Gastroesophageal sphincter (tissue), 4 donors: ENCODE measurements at regions not wholly inside any gene's neighbourhood (a gene's known extent, or its start where the extent isn't known, plus 50 kb on each side); places are given as distances from the start of the nearest gene placed in this dataset.

Experiments used
- ATAC-seq: fragments of 150-250 bp; one replicate; pipeline ENCODE4 v1.9.1; 2016; ENCODE audit warnings: mild to moderate bottlenecking, moderate library complexity
- H3K27ac ChIP-seq, 4 donors: fragments of 200-600 bp; sonication (generic) in 3 of 4; 1 replicate in 3 of 4; 2 replicates in 1 of 4; pipeline ENCODE4 v1.5.1; 2016 to 2019
- H3K27me3 ChIP-seq: fragments of 200-600 bp; sonication (generic); one replicate; pipeline ENCODE4 v1.5.1; 2019
- H3K36me3 ChIP-seq, 2 donors: fragments of 200-600 bp; sonication (generic); one replicate each; pipeline ENCODE4 v1.5.1; 2019; ENCODE audit warnings: control low read depth in 1 of 2
- H3K4me1 ChIP-seq, 3 donors: fragments of 200-600 bp; sonication (generic); 1 replicate in 2 of 3; 2 replicates in 1 of 3; pipeline ENCODE4 v1.5.1; 2016 to 2019; ENCODE audit warnings: control low read depth in 2 of 3
- H3K4me3 ChIP-seq, 2 donors: fragments of 200-600 bp; sonication (generic); one replicate each; pipeline ENCODE4 v1.5.1; 2019; ENCODE audit warnings: mild to moderate bottlenecking in 1 of 2, moderate library complexity in 1 of 2
- H3K9me3 ChIP-seq, 3 donors: fragments of 200-600 bp; sonication (generic); one replicate each; pipeline ENCODE4 v1.5.1; 2017 to 2019; ENCODE audit warnings: control low read depth in 2 of 3
- EP300 ChIP-seq: sonication (generic); formaldehyde crosslinking; IDR thresholded peaks from one replicate; pipeline ENCODE4 v1.6.1; 2017; ENCODE audit warnings: antibody characterized with exemption, mild to moderate bottlenecking
- POLR2A ChIP-seq, 2 donors: fragments of 450-650 bp; IDR thresholded peaks; one replicate each; pipeline ENCODE4 v1.6.1; 2017; ENCODE audit warnings: antibody characterized with exemption in 2 of 2, mild to moderate bottlenecking in 2 of 2, moderate library complexity in 1 of 2
- POLR2AphosphoS5 ChIP-seq: sonication (generic); formaldehyde crosslinking; IDR thresholded peaks from one replicate; pipeline ENCODE4 v1.6.1; 2017; ENCODE audit warnings: antibody characterized with exemption
- WGBS, 2 donors: methylation state at CpG; one replicate each; pipeline ENCODE4 v1.1.5; 2018; ENCODE audit warnings: low coverage in 1 of 2; 5-methylcytosine and 5-hydroxymethylcytosine counted together
- TF ChIP-seq, protein P1 (sequence below), 4 experiments: fragments of 200-600 bp in 2 of 4; fragments of 450-650 bp in 2 of 4; sonication (generic) in 1 of 4; IDR thresholded peaks; one replicate each; pipeline ENCODE4 v1.5.1; 2017 to 2019; ENCODE audit warnings: antibody characterized with exemption in 4 of 4, mild to moderate bottlenecking in 2 of 4, moderate library complexity in 2 of 4

- H3K4me3 ChIP-seq: no peak overlapping the region
- H3K4me1 ChIP-seq: peaks cover 0 to 29% (median 4%) of the 10 kb centered on the region in 3 donors
- no peak overlapping the region for H3K27ac ChIP-seq
- ATAC-seq: no peak
- WGBS, 2 donors: 80 to 83% methylated on average over 2 to 3 of the region's 3 CpGs
- H3K36me3 ChIP-seq: no peaks in the 10 kb centered on the region
- no peaks in the 10 kb centered on the region for H3K9me3 ChIP-seq
- TF ChIP-seq POLR2A (IDR thresholded peaks at IDR 0.05) (no peak), POLR2AphosphoS5 (no peak), EP300 (no peak)
- TF ChIP-seq, protein P1, sequence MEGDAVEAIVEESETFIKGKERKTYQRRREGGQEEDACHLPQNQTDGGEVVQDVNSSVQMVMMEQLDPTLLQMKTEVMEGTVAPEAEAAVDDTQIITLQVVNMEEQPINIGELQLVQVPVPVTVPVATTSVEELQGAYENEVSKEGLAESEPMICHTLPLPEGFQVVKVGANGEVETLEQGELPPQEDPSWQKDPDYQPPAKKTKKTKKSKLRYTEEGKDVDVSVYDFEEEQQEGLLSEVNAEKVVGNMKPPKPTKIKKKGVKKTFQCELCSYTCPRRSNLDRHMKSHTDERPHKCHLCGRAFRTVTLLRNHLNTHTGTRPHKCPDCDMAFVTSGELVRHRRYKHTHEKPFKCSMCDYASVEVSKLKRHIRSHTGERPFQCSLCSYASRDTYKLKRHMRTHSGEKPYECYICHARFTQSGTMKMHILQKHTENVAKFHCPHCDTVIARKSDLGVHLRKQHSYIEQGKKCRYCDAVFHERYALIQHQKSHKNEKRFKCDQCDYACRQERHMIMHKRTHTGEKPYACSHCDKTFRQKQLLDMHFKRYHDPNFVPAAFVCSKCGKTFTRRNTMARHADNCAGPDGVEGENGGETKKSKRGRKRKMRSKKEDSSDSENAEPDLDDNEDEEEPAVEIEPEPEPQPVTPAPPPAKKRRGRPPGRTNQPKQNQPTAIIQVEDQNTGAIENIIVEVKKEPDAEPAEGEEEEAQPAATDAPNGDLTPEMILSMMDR (IDR thresholded peaks at IDR 0.05): no peak
- H3K27me3 ChIP-seq: no peaks in the 10 kb centered on the region
Measured at GRCh38 chr15:25548600-25548999, 109.8 kb upstream of the UBE3A start.

- WGBS, 2 donors: 39 to 51% methylated on average over 2 to 3 of the region's 3 CpGs
- no peak overlapping the region for H3K4me3 ChIP-seq
- no peaks in the 10 kb centered on the region for H3K9me3 ChIP-seq
- TF ChIP-seq, protein P1 (IDR thresholded peaks at IDR 0.05): no peak
- TF ChIP-seq EP300 (no peak), POLR2AphosphoS5 (no peak), POLR2A (IDR thresholded peaks at IDR 0.05) (no peak)
- H3K4me1 ChIP-seq: peaks cover 7 to 42% (median 7%) of the 10 kb centered on the region in 3 donors
- no peak for ATAC-seq
- H3K27ac ChIP-seq: peak overlapping the region in 2 of 4 donors; percentile 12 to 30
- H3K36me3 ChIP-seq: no peaks in the 10 kb centered on the region
- no peaks in the 10 kb centered on the region for H3K27me3 ChIP-seq
Measured at GRCh38 chr15:25545889-25546288, 107.1 kb upstream of the UBE3A start.

DNA sequence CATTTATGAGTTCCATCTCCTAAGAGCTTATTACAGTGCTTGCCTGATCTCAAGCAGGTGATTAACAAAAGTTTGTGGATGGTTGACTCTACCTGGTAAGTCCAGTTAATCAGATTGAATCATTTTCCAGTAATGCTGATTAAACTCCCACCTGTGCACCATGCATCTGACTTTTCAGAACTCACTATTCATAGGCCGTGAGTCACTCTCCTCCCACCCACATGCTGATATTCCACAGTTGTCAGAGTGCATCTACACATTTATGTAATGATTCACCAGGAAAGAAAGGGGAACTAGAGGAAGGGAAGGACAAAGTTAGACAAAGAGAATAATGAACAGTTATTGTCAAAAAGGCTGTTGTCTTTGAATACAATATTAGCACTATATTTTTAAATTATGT is 106.2 kb upstream of the UBE3A start:
- no peak for ATAC-seq
- H3K4me1 ChIP-seq: peaks cover 7 to 42% (median 7%) of the 10 kb centered on the region in 3 donors
- 18 to 31% methylated on average over 1 of the region's 1 CpG for WGBS, 2 donors
- peak overlapping the region in 2 of 4 donors; percentile 64 to 73 for H3K27ac ChIP-seq
- no peaks in the 10 kb centered on the region for H3K27me3 ChIP-seq
- H3K4me3 ChIP-seq: no peak overlapping the region
- TF ChIP-seq POLR2A (IDR thresholded peaks at IDR 0.05) (no peak), POLR2AphosphoS5 (peak; percentile 23), EP300 (no peak)
- TF ChIP-seq, protein P1 (IDR thresholded peaks at IDR 0.05): no peak
- no peaks in the 10 kb centered on the region for H3K36me3 ChIP-seq
- H3K9me3 ChIP-seq: no peaks in the 10 kb centered on the region

DNA sequence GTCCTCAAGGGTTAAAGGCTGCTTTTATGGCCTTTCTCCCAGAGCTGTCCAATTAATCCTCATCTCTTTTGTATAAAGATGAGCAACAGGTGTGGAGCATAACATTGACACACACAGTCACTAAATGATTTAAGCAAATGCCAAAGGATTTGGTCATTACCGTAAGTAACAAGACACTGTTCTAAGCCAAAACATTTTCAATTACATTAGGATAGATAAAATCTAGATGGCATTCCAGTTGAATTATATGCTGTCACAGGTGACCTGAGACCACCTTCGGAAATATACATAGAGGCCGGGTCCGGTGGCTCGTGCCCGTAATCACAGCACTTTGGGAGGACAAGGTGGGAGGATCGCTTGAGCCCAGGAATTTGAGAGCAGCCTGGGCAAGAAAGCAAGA is 105.3 kb upstream of the UBE3A start:
- ATAC-seq: no peak
- Histone ChIP-seq H3K9me3 (no peaks in the 10 kb centered on the region), H3K4me3 (no peak overlapping the region), H3K36me3 (no peaks in the 10 kb centered on the region), H3K4me1 (peaks cover 7 to 42% (median 7%) of the 10 kb centered on the region in 3 donors), H3K27me3 (no peaks in the 10 kb centered on the region), H3K27ac (peak overlapping the region in 3 of 4 donors; percentile 43 to 73 (median 64))
- WGBS, 2 donors: 50 to 87% methylated on average over 2 to 7 of the region's 7 CpGs
- no peak for TF ChIP-seq POLR2A (IDR thresholded peaks at IDR 0.05)
- TF ChIP-seq EP300: no peak
- TF ChIP-seq, protein P1 (IDR thresholded peaks at IDR 0.05): no peak
- TF ChIP-seq POLR2AphosphoS5: no peak

GRCh38 chr15:25543196-25543595 is 104.4 kb upstream of the UBE3A start:
- WGBS, 2 donors: 0 to 20% methylated on average over 1 of the region's 1 CpG
- Histone ChIP-seq H3K4me1 (peaks cover 7 to 42% (median 7%) of the 10 kb centered on the region in 3 donors), H3K36me3 (no peaks in the 10 kb centered on the region), H3K27me3 (no peaks in the 10 kb centered on the region), H3K4me3 (no peak overlapping the region), H3K27ac (peak overlapping the region; percentile 8 to 73 (median 62)), H3K9me3 (no peaks in the 10 kb centered on the region)
- TF ChIP-seq EP300 (no peak), POLR2AphosphoS5 (peak; percentile 39)
- TF ChIP-seq, protein P1 (IDR thresholded peaks at IDR 0.05): peak in 1 of 4 experiments; percentile 34
- ATAC-seq: peak; percentile 61
